Neural progenitor cell (in vitro differentiated cells): ENCODE measurements at regions not wholly inside any gene's neighbourhood (a gene's known extent, or its start where the extent isn't known, plus 50 kb on each side); places are given as distances from the start of the nearest gene placed in this dataset.

Experiments
- DNase-seq: peaks from one replicate; pipeline ENCODE4 v3.0.0-alpha.2; 2016; ENCODE audit warnings: low spot score
- H2AFZ ChIP-seq: fragments of 200-600 bp; sonication (generic); replicated peaks from 2 replicates; pipeline ENCODE4 v1.6.1; 2016; ENCODE audit warnings: antibody characterized with exemption
- H3F3A ChIP-seq: fragments of 200-600 bp; sonication (generic); 2 replicates; pipeline ENCODE4 v1.6.1; 2016; ENCODE audit warnings: antibody characterized with exemption, low read depth
- H3K27ac ChIP-seq: fragments of 200-600 bp; sonication (generic); 2 replicates; pipeline ENCODE4 v1.5.1; 2016; ENCODE audit warnings: mild to moderate bottlenecking
- H3K27me3 ChIP-seq: fragments of 200-600 bp; sonication (generic); 2 replicates; pipeline ENCODE4 v1.6.1; 2016; ENCODE audit warnings: mild to moderate bottlenecking, moderate library complexity
- H3K36me3 ChIP-seq: fragments of 200-600 bp; sonication (generic); 2 replicates; pipeline ENCODE4 v1.5.1; 2016
- H3K4me1 ChIP-seq: fragments of 200-600 bp; sonication (generic); 2 replicates; pipeline ENCODE4 v1.6.1; 2016; ENCODE audit warnings: mixed run types
- H3K4me2 ChIP-seq: fragments of 200-600 bp; sonication (generic); 2 replicates; pipeline ENCODE4 v1.6.1; 2016
- H3K4me3 ChIP-seq: fragments of 200-600 bp; sonication (generic); 2 replicates; pipeline ENCODE4 v1.5.1; 2016
- H3K79me2 ChIP-seq: fragments of 200-600 bp; sonication (generic); 2 replicates; pipeline ENCODE4 v1.6.1; 2016; ENCODE audit warnings: low read depth
- H3K9ac ChIP-seq: fragments of 200-600 bp; sonication (generic); 2 replicates; pipeline ENCODE4 v1.6.1; 2016
- H3K9me3 ChIP-seq: fragments of 200-600 bp; sonication (generic); 2 replicates; pipeline ENCODE4 v1.5.1; 2016; ENCODE audit warnings: low read depth
- H4K20me1 ChIP-seq: fragments of 200-600 bp; sonication (generic); 2 replicates; pipeline ENCODE4 v1.6.1; 2016; ENCODE audit warnings: low read depth
- H3K27ac Mint-ChIP-seq: 3 replicates; pipeline ENCODE4 v1.8.0; 2021; ENCODE audit warnings: mixed read lengths
- H3K27me3 Mint-ChIP-seq: 2 replicates; pipeline ENCODE4 v1.8.0; 2022; ENCODE audit warnings: low read depth, mild to moderate bottlenecking, inconsistent platforms, moderate library complexity, mixed read lengths; ENCODE audit not compliant: insufficient read depth
- H3K36me3 Mint-ChIP-seq: 3 replicates; pipeline ENCODE4 v1.8.0; 2021; ENCODE audit warnings: mixed read lengths
- H3K4me1 Mint-ChIP-seq: 3 replicates; pipeline ENCODE4 v1.8.0; 2021; ENCODE audit warnings: mixed read lengths
- H3K4me3 Mint-ChIP-seq: 3 replicates; pipeline ENCODE4 v1.8.0; 2021; ENCODE audit warnings: mild to moderate bottlenecking, moderate library complexity, mixed read lengths
- H3K9me3 Mint-ChIP-seq: 3 replicates; pipeline ENCODE4 v1.8.0; 2020; ENCODE audit warnings: mixed read lengths
- EZH2 ChIP-seq: fragments of 200-600 bp; sonication (generic); IDR thresholded peaks from 2 replicates; pipeline ENCODE4 v1.6.1; 2017; ENCODE audit warnings: antibody characterized with exemption, mild to moderate bottlenecking, moderate library complexity
- EZH2phosphoT487 ChIP-seq: fragments of 200-600 bp; sonication (generic); IDR thresholded peaks from 2 replicates; pipeline ENCODE4 v1.6.1; 2017; ENCODE audit warnings: antibody characterized with exemption
- TF ChIP-seq, protein P1 (sequence below): fragments of 200-600 bp; sonication (generic); IDR thresholded peaks from 2 replicates; pipeline ENCODE4 v1.5.1; 2017; ENCODE audit warnings: antibody characterized with exemption, mild to moderate bottlenecking

DNA sequence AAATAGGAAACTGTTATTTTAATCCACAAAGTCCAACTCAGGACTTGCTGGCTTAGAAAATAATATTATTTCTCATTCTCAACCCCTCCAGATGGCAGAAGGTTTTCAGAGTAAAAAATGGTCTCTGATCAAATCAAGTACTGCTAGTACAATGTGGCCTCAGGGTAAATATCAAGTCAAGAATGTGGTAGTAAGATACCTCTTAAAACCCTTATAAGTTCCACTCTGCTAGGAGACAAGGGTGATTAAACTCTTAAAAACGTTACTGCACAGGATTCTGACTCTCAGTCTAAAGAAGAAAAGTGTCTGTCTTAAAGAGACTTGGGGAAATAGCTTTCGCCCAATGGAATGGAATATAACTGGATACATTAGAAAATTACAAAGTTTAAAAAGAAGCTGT, 120.8 kb upstream of the PDE4D start:
- Histone ChIP-seq H3K36me3 (no peaks in the 10 kb centered on the region), H3K4me3 (no peak overlapping the region), H2AFZ (no peak overlapping the region), H3K27me3 (no peaks in the 10 kb centered on the region), H3K9me3 (no peaks in the 10 kb centered on the region), H3K9ac (no peak overlapping the region), H3K4me2 (no peak overlapping the region), H3K4me1 (no peaks in the 10 kb centered on the region), H4K20me1 (no peaks in the 10 kb centered on the region), H3F3A (no peaks in the 10 kb centered on the region), H3K79me2 (no peaks in the 10 kb centered on the region), H3K27ac (no peak overlapping the region)
- TF ChIP-seq, protein P1, sequence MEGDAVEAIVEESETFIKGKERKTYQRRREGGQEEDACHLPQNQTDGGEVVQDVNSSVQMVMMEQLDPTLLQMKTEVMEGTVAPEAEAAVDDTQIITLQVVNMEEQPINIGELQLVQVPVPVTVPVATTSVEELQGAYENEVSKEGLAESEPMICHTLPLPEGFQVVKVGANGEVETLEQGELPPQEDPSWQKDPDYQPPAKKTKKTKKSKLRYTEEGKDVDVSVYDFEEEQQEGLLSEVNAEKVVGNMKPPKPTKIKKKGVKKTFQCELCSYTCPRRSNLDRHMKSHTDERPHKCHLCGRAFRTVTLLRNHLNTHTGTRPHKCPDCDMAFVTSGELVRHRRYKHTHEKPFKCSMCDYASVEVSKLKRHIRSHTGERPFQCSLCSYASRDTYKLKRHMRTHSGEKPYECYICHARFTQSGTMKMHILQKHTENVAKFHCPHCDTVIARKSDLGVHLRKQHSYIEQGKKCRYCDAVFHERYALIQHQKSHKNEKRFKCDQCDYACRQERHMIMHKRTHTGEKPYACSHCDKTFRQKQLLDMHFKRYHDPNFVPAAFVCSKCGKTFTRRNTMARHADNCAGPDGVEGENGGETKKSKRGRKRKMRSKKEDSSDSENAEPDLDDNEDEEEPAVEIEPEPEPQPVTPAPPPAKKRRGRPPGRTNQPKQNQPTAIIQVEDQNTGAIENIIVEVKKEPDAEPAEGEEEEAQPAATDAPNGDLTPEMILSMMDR, result no peak
- TF ChIP-seq EZH2, result no peak
- no peak for TF ChIP-seq EZH2phosphoT487
- Mint-ChIP-seq H3K4me1 (no peaks in the 10 kb centered on the region), H3K27ac (no peak overlapping the region), H3K9me3 (peaks cover 8% of the 10 kb centered on the region), H3K36me3 (no peaks in the 10 kb centered on the region), H3K27me3 (no peaks in the 10 kb centered on the region), H3K4me3 (no peak overlapping the region)
- no peak for DNase-seq

GRCh38 chr5:60010853-60011252, 117.3 kb upstream of the PDE4D start:
- H3K9me3 ChIP-seq, result no peaks in the 10 kb centered on the region
- no peak overlapping the region for H3K4me3 Mint-ChIP-seq

GRCh38 chr5:60010328-60010727, 116.8 kb upstream of the PDE4D start:
- no peaks in the 10 kb centered on the region for H3F3A ChIP-seq
- TF ChIP-seq, protein P1, result peak; percentile 43
- TF ChIP-seq EZH2phosphoT487, result no peak
- Mint-ChIP-seq H3K4me3 (no peak overlapping the region), H3K9me3 (no peaks in the 10 kb centered on the region), H3K27me3 (no peaks in the 10 kb centered on the region), H3K36me3 (no peaks in the 10 kb centered on the region), H3K4me1 (no peaks in the 10 kb centered on the region), H3K27ac (no peak overlapping the region)
- H3K79me2 ChIP-seq, result no peaks in the 10 kb centered on the region
- H3K4me2 ChIP-seq, result no peak overlapping the region
- H2AFZ ChIP-seq, result no peak overlapping the region
- H3K36me3 ChIP-seq, result no peaks in the 10 kb centered on the region
- H3K9me3 ChIP-seq, result no peaks in the 10 kb centered on the region
- H3K9ac ChIP-seq, result no peak overlapping the region
- H3K27ac ChIP-seq, result no peak overlapping the region
- DNase-seq, result no peak
- H4K20me1 ChIP-seq, result no peaks in the 10 kb centered on the region
- H3K4me3 ChIP-seq, result no peak overlapping the region
- no peaks in the 10 kb centered on the region for H3K27me3 ChIP-seq
- H3K4me1 ChIP-seq, result no peaks in the 10 kb centered on the region

More at GRCh38 chr5:60010853-60011252, 117.3 kb upstream of the PDE4D start:
- H3K27ac Mint-ChIP-seq, result no peak overlapping the region
- no peaks in the 10 kb centered on the region for H3K79me2 ChIP-seq
- no peak for DNase-seq
- no peaks in the 10 kb centered on the region for H3K36me3 ChIP-seq
- no peaks in the 10 kb centered on the region for H3K4me1 ChIP-seq
- H3K27ac ChIP-seq, result no peak overlapping the region
- H3K27me3 Mint-ChIP-seq, result no peaks in the 10 kb centered on the region
- no peak for TF ChIP-seq EZH2phosphoT487
- H4K20me1 ChIP-seq, result no peaks in the 10 kb centered on the region
- no peaks in the 10 kb centered on the region for H3K27me3 ChIP-seq
- H3K9ac ChIP-seq, result no peak overlapping the region
- no peaks in the 10 kb centered on the region for H3K9me3 Mint-ChIP-seq
- no peaks in the 10 kb centered on the region for H3K36me3 Mint-ChIP-seq
- H3K4me3 ChIP-seq, result no peak overlapping the region
- H3K4me1 Mint-ChIP-seq, result no peaks in the 10 kb centered on the region
- no peak overlapping the region for H3K4me2 ChIP-seq
- no peaks in the 10 kb centered on the region for H3F3A ChIP-seq
- H2AFZ ChIP-seq, result no peak overlapping the region

GRCh38 chr5:60007729-60008128, 114.2 kb upstream of the PDE4D start:
- no peaks in the 10 kb centered on the region for H3K9me3 Mint-ChIP-seq

More at GRCh38 chr5:60007729-60008128, 114.2 kb upstream of the PDE4D start:
- no peaks in the 10 kb centered on the region for H3F3A ChIP-seq
- Mint-ChIP-seq H3K27ac (no peak overlapping the region), H3K27me3 (no peaks in the 10 kb centered on the region), H3K36me3 (no peaks in the 10 kb centered on the region), H3K4me3 (no peak overlapping the region), H3K4me1 (no peaks in the 10 kb centered on the region)
- no peak overlapping the region for H3K9ac ChIP-seq
- no peak overlapping the region for H3K27ac ChIP-seq
- H3K9me3 ChIP-seq, result no peaks in the 10 kb centered on the region
- H3K4me3 ChIP-seq, result no peak overlapping the region
- H3K27me3 ChIP-seq, result no peaks in the 10 kb centered on the region
- TF ChIP-seq EZH2phosphoT487, result no peak
- no peak for TF ChIP-seq EZH2
- TF ChIP-seq, protein P1, result no peak
- H4K20me1 ChIP-seq, result no peaks in the 10 kb centered on the region
- H3K4me2 ChIP-seq, result no peak overlapping the region
- no peak for DNase-seq
- H3K36me3 ChIP-seq, result no peaks in the 10 kb centered on the region
- H3K4me1 ChIP-seq, result no peaks in the 10 kb centered on the region
- H2AFZ ChIP-seq, result no peak overlapping the region
- H3K79me2 ChIP-seq, result no peaks in the 10 kb centered on the region
